Skin epidermis (tissue), 12 donors: ENCODE measurements at regions not wholly inside any gene's neighbourhood (a gene's known extent, or its start where the extent isn't known, plus 50 kb on each side); places are given as distances from the start of the nearest gene placed in this dataset.
A peak's percentile ranks its signal among the peaks of the same experiment; 100 is the strongest.
"Not testable (repeated sequence)": the region's sequence is repeated elsewhere in the genome, so short reads cannot be mapped to it uniquely, and the experiment has no call there.

Experiments used
- H3K27ac ChIP-seq, 21 experiments: fragments of 200-600 bp; sonication (generic) in 11 of 21; one replicate each; pipeline ENCODE4 v1.5.0; 2020; ENCODE audit warnings: mild to moderate bottlenecking in 3 of 21, inconsistent platforms in 2 of 21, moderate library complexity in 2 of 21
- H3K4me3 ChIP-seq, 7 experiments: fragments of 200-600 bp; sonication (generic) in 2 of 7; one replicate each; pipeline ENCODE4 v1.5.0; 2020; ENCODE audit warnings: inconsistent platforms in 2 of 7, mild to moderate bottlenecking in 2 of 7, moderate library complexity in 1 of 7

GRCh38 chr21:28729887-28730286 lies 262.8 kb downstream of the LTN1 start:
- Histone ChIP-seq H3K4me3 (no peak overlapping the region), H3K27ac (no peak overlapping the region)

GRCh38 chr21:28727809-28728208 lies 264.9 kb downstream of the LTN1 start:
- Histone ChIP-seq H3K4me3 (no peak overlapping the region), H3K27ac (peak overlapping the region in 1 of 21 experiments; percentile 40)

DNA sequence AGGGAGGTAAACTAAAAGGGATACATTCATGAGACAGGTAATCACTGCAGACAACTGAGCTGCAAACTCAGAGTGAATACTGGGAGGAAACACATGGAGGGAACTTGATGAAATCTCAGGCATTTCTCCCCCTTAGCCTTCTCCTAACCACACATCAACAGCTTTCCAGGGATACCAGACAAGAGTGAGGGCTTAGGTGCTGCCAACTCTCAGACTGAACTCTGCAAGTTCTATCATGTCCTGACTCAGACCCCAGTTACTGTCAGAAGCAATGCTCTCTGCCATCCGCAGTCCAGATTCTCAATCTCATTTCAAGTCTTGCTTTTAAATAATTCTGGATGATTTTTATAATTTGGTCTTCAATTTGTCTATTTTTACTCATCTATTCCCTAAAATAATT lies 267.3 kb downstream of the LTN1 start:
- Histone ChIP-seq H3K4me3 (no peak overlapping the region), H3K27ac (peak overlapping the region in 1 of 21 experiments; percentile 30)

DNA sequence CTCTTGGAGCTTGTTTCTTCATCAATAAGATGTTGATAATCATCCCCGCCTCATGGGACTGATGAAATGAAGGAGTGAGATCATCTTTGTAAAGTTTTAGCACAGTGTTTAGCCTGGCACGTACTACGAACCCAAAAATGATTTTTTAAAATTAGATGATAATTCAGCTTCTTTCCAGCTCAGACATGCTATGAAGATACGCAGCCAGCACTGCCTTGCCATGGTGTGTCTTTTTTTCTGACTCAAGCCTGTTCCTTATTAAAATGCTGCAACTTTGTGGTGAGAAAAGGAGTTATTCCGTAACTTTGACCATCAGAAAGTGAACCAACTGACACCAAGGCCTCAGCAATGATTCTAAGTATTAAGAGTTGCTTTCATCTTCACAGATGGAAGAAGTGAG lies 269.0 kb downstream of the LTN1 start:
- H3K27ac ChIP-seq = peak overlapping the region in 5 of 21 experiments; percentile 0 to 57 (median 14)
- H3K4me3 ChIP-seq = no peak overlapping the region

DNA sequence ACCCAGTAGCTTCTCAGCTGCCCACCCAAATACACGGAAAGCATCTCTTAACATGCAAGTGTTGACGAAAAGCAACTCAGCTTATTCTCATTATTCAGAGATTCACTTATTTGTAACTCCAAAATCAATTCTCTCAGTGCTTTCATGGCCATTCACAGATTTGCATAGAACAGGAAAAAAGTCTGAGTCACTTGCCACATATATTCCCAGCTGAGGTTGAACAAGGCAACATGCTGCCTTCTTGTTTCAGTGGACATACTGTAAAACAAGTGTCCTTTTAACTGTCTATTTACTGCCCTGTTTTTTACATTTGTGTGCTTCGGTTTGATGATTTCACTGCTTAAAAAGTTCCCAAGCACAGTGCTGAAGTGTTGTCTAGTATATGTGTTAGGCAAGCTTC lies 273.0 kb downstream of the LTN1 start:
- Histone ChIP-seq H3K4me3 (no peak overlapping the region), H3K27ac (no peak overlapping the region)

- Histone ChIP-seq H3K4me3 (no peak overlapping the region), H3K27ac (no peak overlapping the region)
Measured at GRCh38 chr21:28714777-28715464, 277.8 kb downstream of the LTN1 start.

DNA sequence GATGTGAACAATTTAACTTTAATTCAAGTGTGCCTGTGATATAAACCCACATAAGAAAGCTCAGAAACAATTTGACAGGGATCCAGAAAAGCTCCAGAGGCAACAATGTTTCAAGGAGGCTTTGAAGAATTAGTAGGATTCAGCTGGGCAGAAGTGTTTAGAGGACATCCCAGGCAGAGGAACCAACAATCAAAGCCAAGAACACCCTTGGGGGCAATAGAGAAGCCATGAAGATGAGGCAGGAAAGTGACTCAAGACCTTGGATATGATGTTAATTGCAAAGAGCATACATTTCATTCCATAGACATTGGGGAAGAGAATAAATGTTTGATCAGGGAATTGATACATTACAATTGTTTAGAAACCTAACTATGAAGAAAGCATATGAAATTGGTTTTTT lies 280.3 kb downstream of the LTN1 start:
- Histone ChIP-seq H3K4me3 (no peak overlapping the region), H3K27ac (no peak overlapping the region)

DNA sequence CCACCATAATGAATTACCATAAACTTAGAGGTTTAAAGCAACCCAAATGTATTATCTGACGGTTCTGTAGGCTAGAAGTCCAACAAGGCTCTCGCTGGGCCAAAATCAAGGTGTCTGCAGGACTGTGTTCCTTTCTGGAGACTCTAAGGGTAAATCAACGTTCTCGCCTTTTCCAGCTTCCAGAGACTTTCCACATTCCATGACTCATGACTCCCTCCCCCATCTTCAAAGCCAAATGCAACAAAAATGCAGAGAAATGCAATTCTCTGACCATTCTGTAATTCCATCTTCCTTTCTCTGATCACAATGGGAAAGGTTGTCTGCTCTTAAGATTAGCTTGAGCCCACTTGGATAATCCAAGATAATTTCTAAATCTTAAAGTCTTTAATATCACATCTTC lies 287.1 kb downstream of the LTN1 start:
- Histone ChIP-seq H3K27ac (no peak overlapping the region), H3K4me3 (no peak overlapping the region)

DNA sequence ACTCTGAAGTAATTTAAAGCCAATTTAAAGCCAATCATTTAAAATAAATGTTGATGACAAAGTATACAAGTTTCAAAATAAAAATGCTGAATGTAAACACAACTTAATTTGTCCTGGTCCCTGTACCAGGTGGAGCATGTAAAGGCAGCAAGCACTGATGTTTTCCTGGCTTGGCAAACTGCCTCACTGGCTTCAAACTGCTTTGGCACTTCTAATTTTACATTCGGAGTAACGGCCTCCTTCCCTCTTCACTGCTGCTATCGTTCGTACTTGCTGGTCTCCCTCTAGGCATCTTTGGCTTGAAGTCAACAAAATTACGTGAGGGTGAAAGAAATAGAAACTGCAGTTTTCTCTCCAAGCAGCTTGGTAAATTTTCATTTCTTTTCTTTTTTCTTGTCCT lies 287.9 kb downstream of the LTN1 start:
- H3K4me3 ChIP-seq = no peak overlapping the region
- H3K27ac ChIP-seq = no peak overlapping the region

DNA sequence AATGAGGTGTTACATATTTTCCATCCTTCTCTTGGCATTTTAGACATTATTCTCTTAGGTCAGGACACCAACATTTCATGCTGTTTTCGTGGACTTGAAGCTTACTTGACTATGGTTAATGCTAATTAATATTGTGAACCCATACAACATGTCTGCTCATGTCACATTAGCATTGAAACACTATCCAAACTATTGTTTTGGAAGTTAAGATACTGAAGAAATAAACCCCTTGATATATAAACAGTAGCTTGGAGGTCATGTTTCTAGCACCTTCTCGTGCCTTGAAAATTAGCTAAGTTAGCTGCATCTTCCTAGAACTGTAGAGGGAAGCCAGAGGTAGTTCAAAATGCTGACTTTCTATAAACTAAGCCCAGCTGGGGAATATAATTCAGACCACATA lies 288.8 kb downstream of the LTN1 start:
- no peak overlapping the region for H3K4me3 ChIP-seq

DNA sequence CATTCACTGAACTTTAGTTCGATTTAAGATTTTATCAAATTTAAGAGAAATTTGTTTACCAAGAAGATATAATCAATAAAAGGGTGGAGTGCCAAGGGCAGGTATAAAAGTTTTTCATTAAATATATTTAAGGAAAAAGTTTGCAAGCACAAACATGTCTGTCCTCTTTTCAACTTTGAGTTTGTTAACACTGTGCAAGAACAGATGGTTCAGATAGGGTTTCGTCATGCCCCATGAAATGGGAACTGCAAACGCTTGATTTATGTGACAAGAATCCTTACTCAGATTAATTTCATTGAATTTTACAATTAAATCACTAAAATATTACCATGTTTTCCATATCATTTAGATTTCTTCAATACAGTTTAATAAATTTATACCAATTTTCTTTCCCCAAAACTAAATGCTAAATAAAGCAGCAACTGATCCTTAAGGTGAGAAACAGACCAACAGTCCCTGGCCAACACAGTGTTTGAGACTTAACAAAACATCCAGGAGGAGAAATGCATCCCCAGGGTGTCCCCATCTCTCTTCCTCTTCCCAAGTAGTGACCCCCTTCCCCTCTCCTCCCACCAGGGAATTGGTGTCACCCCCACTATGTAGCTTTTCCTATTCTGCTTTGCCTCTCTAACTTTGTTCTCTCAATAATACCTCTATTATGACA lies 292.9 kb downstream of the LTN1 start:
- H3K4me3 ChIP-seq = no peak overlapping the region
- no peak overlapping the region for H3K27ac ChIP-seq

More for the DNA sequence above, 288.8 kb downstream of the LTN1 start:
- no peak overlapping the region for H3K27ac ChIP-seq

GRCh38 chr21:28699186-28699585 lies 293.5 kb downstream of the LTN1 start:
- H3K27ac ChIP-seq = no peak overlapping the region
- no peak overlapping the region for H3K4me3 ChIP-seq

DNA sequence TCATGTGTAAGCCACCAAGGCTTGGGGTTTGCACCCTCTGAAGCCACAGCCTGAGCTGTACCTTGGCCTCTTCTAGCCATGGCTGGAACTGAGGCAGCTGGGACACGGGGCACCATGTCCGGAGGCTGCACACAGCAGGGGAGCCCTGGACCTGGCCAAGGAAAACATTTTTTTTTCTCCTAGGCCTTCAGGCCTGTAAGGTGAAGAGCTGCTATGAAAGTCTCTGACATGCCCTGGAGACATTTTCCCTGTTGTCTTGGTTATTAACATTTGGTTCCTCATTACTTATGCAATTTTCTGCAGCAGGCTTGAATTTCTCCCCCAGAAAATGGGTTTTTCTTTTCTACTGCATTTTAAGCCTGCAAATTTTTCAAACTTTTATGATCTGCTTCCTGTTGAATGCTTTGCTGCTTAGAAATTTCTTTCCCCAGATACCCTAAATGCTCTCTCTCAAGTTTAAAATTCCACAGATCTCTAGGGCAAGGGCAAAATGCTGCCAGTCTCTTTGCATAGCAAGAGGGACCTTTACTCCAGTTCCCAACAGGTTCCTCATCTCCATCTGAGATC lies 295.8 kb downstream of the LTN1 start:
- H3K4me3 ChIP-seq = no peak overlapping the region
- no peak overlapping the region for H3K27ac ChIP-seq

- H3K27ac ChIP-seq = no peak overlapping the region
- H3K4me3 ChIP-seq = no peak overlapping the region
Measured at GRCh38 chr21:28693476-28693875, 299.2 kb downstream of the LTN1 start.

DNA sequence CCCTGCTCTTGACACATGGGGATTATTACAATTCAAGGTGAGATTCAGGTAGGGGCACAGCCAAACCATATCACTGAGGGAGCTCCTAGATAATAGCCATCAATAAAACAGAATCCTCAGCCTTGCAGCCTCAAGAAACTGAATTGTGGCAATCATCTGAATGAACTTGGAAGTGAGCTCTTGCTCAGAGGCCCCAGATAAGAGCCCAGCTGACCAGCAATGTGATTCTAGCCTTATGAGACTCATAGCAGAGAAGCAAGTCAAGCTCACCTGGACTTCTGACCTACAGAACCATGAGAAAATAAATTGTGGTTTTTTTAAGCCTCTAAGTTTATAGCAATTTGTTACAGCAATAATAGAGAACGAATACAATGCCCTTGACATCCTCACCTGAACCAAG lies 302.5 kb downstream of the LTN1 start:
- Histone ChIP-seq H3K27ac (no peak overlapping the region), H3K4me3 (no peak overlapping the region)

DNA sequence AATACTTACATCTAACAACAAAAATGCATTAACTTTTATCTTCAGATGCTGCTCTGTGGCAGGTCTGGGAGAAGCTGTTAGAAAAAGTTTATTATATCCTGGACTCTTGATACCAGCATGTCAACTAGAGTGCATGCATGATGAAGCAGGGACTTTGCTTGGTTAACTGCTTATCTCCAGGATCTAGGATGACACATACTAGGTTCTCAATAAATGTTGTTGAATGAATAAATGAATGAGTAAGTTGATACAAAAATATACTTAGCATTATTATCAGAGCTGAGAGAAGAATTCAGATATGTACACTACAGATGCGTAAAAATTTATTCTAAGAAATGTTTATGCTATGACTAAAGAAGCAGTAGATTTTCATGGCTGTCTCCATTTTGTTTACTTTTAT lies 304.3 kb downstream of the LTN1 start:
- Histone ChIP-seq H3K27ac (no peak overlapping the region), H3K4me3 (no peak overlapping the region)

GRCh38 chr21:28687586-28687985 lies 305.1 kb downstream of the LTN1 start:
- no peak overlapping the region for H3K27ac ChIP-seq
- no peak overlapping the region for H3K4me3 ChIP-seq

GRCh38 chr21:28683982-28684752 lies 308.5 kb downstream of the LTN1 start:
- Histone ChIP-seq H3K4me3 (no peak overlapping the region), H3K27ac (no peak overlapping the region)

GRCh38 chr21:28682884-28683283 lies 309.8 kb downstream of the LTN1 start:
- H3K27ac ChIP-seq, H3K4me3 ChIP-seq: not testable (repeated sequence)

DNA sequence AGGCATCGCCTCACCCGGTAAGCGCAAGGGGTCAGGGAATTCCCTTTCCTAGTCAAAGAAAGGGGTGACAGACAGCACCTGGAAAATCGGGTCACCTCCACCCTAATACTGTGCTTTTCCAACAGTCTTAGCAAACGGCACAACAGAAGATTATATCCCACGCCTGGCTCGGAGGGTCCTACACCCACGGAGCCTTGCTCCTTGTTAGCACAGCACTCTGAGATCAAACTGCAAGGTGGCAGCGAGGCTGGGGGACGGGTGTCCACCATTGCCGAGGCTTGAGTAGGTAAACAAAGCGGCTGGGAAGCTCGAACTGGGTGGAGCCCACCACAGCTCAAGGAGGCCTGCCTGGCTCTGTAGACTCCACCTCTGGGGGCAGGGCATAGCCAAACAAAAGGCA lies 315.6 kb downstream of the LTN1 start:
- not testable (repeated sequence) for H3K27ac ChIP-seq, H3K4me3 ChIP-seq
